Non-pigmented ciliary epithelial cell (primary cell): ENCODE measurements at regions not wholly inside any gene's neighbourhood (a gene's known extent, or its start where the extent isn't known, plus 50 kb on each side); places are given as distances from the start of the nearest gene placed in this dataset.
"Not testable (repeated sequence)": the region's sequence is repeated elsewhere in the genome, so short reads cannot be mapped to it uniquely, and the experiment has no call there.

Source experiments
- DNase-seq: peaks from one replicate; pipeline ENCODE4 v3.0.0-alpha.2; 2010; ENCODE audit warnings: low read depth

DNA sequence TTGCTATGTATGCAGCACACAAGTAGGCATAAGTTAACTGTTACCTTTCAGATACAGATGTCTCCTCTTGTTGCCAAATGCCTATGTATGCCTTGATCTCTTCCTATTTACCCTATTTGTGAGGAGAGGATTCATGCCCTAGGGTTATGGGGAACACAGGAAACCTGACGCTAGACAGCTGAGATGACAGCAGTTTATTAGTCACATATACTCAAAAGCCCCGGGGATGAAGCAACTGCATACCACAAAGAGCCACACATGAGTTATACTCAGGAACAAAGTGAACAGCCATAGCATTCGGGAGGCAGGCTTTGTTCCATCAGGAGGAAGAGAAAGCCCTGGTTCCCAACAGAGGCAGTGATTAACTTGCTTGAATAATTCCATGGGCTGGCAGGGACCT is 1011.7 kb upstream of the PCDH7 start:
- peak; percentile 8 for DNase-seq

DNA sequence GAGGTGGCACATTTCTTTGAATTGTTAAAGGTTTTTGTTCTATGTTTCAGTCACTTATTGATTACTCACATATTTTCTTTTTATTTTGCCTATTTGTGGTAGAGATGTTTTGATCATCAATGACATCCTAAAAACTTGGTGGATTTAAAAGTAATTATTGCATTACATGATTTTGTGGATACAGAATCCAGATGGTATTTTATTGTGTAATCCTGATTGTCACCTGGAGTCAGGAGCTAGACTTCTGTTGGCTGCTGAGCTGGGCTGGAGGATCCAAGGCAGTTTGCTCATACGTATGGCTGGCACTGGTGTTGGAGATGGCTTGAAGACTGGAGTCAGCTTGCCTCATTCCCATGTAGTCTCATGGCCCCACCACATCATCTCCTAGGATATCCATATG is 1009.6 kb upstream of the PCDH7 start:
- no peak for DNase-seq

DNA sequence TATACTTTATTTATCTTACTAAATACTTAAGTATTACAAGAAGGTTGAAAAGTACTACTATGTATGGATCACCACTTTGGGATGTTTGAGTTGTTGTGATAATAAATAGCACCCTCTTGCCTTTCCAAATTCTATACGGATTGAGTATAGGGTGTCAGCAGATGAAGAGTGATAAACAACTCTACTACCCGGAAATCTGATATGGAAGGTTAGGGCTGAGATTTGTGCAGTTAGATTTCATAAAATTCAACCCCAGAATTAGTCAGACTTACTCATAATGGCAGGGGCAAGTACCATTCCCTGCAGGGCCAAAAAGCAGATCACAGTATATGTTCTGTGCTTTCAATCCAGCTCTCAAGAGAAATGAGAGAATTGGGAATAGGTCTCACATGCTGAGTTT is 1008.9 kb upstream of the PCDH7 start:
- DNase-seq: no peak

DNA sequence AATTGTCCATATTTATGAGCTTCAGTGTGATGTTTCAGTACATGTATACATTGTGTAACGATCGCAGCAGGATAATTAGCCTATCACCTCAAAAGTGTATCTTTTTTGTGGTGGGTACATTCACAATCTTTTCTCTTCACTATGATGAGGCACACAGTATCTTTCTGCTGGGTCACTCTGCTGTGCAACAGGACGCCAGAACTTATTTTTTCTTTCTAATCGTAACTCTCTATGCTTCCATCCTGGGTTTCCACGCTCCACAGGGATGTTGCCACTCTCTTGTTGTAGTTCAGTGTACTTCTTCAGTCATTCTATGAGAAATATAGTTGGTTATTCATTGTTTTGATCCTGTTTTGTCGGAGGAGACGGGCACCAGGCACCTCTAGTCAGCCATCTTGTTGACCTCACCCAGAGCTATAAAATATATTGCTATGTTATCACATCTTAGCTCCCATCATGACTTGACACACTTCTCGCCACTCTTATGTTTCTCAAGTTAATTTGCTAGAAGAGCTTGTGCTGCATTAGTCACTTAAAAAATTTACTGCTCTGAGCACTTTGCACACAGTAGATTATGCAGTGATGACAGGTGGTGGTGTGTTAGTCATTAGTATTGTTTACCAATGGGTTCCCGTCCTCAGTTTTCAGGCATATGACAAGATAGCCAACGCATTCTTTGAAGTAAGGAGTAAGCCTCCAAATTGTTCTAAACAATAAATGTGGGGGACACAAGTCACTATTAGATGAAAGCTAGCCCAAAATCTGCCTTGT is 1002.7 kb upstream of the PCDH7 start:
- no peak for DNase-seq

DNA sequence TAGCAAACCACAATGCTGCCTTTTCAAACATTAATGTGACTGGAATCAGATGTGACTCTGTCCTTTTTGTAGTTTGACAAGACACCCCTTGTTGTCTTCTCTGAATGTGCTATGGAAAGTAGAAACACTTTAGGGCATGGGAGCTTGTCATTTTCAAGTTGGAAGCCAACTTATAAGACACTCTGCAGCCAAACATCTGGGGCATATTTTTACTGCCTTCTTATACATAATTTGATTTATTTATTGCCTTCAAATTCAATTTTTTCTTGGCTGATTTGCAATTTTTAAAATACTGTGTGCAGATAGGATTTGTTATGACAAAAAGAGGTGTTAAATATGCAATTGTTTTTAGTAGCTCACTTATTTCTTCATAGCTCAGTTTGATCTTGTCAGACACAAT is 1002.0 kb upstream of the PCDH7 start:
- no peak for DNase-seq

DNA sequence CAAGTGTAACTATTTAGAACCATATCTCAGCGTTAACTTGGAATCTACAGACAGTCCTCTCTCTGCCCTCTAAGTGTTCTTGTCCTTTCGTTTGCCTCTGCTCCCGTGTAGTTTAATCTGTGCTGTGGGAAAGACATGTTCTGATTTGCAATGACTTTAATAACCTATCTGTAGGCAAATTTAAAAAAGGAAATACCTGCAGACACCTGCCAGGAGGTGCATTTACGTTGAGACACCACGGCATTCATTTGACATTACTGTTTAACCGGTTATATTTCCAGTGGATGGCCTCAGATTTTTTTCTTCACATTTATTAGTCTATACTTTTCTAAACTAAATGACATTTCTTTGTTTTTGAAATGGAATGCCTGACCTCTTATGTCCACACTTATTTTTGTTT is 997.9 kb upstream of the PCDH7 start:
- no peak for DNase-seq

DNA sequence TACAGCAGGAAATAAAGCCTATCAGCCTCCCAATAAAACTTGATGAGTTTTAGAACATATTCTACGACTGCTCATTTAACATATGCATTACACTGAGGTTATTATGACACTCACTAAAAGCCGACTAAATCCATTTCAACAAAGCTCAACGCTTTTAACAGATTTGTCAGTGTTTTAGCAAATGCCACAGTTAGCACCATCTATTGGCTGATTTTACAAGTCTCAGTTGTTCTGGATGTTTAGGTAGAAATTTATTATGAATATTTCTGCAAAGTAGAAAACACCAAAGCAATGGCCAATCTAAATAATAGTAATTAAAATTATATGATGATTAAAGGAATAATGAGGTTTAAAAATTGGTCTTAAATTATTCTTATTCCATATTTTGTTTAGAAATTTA is 993.2 kb upstream of the PCDH7 start:
- DNase-seq: no peak

DNA sequence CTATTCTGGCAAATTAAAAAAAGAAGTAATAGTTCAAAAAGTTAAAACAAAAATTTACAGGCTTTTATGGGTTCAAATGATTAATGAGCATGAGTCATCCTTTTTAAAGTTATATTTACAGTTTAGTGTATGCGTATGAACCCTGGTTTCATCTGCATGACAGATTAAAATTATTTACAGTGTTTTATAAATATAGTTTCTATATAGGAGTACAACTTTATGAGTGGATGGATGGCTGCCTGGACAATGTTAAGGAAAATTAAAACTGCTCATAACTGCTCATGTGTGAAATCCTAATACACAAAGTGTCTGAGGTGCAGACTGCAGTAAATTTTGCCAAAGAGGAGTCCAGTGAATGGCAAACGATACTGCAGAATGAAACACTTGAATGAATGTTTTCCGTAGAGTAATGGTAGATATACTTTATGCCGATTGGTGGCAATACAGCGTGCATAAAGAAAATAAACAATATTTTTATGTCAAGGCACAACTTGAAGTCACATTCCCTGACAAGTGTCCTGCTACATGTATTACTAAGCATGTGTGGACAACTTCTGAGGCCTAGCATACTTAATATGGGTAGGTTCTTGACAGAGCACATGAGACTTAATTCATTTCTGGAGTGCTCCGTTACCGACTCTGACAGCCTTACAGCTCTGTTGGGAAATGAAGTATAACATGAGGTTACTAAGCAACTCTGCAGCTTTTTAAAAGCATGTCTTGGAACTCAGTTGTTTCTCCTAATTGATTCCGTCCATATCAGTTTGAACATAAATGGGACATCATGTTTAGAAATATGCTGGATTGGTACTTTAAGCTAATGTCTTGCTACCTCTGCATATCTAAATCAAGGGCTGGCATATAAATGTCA is 985.6 kb upstream of the PCDH7 start:
- no peak for DNase-seq

DNA sequence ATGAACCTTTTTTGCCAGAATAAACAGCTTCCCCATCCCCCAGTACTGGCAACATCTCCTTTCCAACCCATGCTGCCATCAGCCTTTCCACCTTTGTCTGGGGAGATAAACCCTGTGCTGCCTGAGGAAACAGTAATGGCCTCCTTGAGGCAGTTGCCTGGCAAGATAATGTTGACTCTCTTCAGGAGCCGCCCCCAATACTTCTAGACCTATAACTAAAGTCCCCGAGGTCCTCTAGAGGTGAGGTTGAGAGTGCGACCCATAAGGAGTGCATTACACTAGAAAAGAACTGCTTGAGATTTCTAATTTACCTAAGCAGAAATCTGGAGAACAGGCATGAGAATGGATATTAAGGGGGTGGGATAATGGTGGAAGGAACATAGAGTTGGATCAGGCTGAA is 963.2 kb upstream of the PCDH7 start:
- no peak for DNase-seq

DNA sequence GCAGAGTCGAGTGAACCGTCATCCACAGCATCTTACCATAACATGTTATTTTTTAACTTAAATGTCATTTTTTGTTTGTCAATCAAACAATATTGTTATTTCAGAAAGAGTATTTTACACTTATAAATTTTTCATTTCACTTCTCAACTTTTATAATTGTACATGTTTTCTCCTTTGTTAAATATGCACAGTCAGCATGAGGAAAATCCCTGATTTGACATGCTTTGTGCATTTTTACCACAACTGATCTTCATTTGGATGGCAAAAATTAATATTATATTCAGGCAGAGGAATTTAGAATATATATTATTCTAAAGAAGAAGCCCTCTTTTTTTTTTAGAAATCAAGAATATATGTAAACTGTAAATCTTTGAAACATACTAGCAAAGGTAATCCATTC is 958.0 kb upstream of the PCDH7 start:
- DNase-seq: no peak

DNA sequence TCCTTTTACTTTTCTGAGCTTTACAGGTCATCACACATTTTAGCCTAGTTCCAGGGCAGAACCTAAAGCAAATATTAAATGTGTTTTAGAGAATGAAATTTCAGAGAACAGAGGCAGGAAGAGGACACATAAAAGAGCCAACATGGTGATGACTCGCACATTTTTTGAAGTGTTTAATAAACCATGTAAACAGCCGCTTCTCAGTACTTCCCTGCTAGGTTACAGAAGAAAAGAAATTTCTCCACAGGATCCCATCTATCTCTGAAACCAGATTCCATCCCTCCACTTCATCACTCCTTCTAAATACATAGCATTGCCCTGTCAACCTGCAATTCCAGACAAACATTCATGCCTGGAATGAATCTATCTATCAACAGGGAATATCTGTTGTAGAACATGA is 949.5 kb upstream of the PCDH7 start:
- no peak for DNase-seq

DNA sequence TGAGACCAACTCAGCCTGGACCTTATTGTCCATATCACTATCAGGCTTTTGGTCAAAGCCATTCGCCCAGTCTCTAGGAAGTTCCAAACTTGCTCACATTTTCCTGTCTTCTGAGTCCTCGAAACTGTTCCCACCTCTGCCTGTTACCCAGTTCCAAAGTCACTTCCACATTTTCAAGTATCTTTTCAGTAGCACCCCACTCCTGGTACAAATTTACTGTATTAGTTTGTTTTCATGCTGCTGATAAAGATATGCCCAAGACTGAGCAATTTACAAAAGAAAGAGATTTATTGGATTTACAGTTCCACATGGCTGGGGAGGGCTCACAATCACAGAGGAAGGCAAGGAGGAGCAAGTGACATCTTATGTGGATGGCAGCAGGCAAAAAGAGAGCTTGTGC is 932.0 kb upstream of the PCDH7 start:
- DNase-seq: not testable (repeated sequence)

DNA sequence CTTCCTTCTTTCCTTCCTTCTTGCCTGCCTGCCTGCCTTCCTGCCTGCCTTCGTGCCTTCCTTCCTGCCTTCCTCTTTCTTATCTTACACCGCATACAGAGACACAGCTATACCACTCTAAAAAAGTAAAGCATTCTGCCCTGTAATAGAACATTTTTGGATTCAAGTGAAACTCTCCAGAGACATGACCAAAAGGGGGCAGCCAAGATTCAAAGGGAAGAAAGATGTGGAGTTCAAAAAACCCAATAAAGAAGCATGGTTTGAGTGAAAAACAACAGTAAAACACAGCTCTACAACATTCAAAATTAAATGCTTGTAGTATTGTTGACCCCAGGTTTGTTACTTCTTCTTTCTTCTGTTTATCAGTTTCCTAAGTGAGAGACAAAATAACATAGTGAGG is 914.9 kb upstream of the PCDH7 start:
- DNase-seq: no peak

DNA sequence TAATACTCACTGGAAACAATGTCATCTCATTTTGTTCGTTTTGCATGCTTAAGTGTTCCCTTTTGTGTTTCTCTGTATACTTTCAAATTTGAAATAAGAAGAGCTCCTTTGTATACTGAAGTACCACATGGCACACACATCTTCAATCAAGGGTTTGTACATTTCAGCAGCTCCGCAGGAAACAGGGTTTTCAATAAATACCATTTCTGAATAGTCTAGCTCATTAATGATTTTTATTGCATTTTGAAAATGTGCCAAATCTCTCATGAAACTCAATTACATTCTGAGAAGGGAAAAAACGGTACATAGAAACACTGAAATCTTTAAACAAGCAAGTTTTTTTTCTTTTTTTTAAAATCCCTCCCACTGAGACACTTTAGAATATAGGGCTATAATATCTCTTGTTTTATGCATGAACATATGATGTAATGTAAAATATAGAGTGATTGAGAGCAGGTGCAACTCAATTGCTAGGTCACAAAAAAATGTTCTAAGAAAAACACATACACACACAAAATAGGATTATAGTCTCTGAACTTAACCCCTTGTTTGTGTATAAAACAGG is 914.2 kb upstream of the PCDH7 start:
- no peak for DNase-seq

DNA sequence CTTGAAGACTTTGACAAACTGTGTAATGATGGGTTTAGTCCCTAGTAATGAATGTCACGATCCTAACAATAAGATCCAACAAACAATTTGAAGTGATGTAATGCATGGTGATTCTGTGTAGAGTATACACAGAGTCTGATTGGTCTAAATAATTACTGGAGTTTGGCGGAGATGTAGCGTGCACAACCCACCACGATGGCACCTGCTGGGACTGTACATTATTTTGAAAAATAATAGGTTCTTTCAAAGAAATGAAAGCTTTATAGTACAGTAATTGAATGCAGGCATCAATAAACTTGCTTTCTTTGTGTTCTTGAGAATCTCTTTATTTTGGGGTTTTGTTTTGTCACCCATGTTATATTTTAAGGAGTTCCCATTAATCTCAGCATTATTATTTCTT is 902.2 kb upstream of the PCDH7 start:
- DNase-seq: no peak

DNA sequence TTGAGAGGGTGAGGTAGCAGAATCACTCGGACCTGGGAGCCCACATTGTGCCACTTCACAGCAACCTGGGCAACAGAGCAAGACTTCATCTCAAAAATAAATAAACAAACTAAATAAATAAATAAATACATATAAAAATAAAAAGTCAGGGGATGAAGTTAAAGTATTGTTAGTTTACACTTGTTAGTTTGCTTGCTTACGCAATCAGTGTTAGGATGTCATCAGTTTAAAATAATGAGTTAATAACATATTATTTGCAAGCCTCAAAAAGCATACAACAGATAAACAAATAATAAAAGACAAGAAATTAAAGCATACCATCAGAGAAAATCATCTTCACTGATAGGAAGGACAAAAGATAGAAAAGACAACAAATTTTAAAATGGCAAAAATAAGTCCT is 891.1 kb upstream of the PCDH7 start:
- no peak for DNase-seq

DNA sequence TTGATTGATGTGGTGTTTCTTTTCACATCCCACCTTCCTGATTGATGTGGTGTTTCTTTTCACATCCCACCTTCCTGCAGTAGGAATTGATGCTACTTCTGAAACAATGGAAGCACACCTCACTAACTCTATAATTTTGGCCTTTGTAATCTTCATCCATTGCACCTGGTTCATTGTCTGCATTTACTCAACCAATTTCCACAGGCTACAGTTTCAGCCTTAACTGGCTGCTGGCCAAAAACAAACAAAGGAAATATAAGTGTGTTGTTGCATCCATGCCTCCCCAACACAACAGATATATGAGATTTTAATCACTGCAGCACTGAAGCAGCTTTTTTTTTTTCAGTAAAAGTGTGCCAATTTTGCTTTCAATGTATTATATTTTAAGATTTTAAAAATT is 867.6 kb upstream of the PCDH7 start:
- DNase-seq: no peak

DNA sequence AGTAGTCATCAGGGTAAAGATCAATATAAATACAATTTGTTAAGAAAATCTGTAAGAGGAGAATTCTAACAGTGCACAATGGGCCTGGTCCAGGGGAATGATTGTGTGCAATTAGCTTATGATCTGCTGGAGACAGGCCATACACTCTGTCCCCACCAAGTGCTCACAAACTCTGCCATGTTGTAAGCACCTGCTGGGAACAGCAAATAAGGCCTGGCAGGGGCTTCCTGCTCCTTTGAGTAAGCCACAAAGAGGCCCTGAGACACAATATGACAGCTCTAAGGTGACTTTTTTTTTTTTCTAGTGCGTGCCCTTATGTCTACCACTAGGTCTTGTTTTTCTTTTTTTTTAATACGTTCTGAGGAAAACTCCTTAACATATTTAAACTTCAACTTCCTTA is 866.3 kb upstream of the PCDH7 start:
- DNase-seq: no peak

DNA sequence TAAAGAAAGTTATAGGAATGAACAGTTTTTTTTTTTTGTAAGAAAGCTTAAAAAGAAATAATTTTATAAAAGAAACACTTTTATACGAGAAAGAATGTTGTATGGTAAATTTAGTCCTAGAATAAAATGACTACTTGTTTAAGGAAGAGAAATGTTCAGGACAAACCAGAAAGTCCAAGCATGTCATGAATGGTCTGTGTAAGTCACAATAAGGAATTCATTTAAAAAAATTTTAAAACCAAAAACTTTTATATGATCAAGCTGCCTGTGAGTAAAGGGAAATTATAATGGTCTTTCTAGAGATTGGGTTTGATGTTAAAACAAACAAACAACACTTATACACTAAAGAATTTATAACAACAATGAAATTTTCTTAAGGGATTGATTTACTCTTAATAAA is 858.9 kb upstream of the PCDH7 start:
- no peak for DNase-seq

DNA sequence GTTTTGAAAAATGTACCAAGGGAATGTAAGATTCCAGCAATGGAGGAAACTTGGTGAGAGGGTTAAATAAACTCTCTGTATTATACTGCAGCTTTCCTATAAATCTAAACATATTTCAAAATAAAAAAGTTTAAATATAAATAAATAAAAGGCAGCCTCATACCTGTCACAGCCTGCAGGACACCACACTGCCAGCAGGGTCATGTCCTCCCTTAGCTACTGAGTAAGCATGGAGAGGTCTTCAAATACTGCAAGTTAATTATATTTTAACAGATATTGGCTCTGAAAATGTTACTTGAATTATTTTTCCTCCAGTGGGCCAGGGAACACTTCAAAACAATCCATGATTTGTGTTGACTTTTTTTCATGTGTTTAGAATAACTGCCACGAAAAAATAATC is 852.8 kb upstream of the PCDH7 start:
- no peak for DNase-seq

DNA sequence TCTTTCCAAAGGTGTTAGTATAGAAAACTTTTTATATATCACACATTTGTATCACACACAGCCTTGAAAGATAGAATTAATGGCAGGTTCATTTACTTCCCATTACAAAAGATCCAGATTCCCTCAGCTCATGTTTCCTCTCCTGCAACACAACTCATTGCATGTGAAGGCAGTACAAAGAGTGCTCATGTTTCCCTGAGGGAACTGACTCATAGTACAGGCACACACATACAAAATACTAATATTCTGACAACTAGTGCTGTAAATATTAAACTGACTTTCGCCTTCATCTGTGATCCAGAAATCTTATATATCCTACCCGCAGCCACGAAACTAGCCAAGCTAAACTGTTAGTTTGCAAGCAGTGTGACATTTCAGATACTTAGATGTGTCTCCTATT is 819.8 kb upstream of the PCDH7 start:
- DNase-seq: no peak

DNA sequence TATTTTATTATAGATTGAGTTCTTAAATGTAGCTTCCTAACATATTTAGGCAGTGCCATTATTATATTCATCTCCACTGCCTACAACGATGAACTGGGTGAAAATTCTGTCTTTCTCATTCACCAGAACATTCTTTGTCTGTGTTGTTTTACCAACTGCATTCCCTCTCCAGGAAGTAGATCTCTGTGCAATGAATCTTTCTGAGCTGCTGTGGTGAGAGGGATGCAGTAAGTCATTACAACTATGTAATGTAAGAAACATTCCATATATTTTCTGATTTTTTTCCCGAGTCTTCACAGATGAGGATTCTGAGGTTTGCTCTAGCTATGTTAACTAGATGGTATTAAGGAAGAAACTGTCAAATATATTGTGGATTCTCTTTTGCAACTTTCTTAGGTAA is 811.9 kb upstream of the PCDH7 start:
- DNase-seq: peak; percentile 9

DNA sequence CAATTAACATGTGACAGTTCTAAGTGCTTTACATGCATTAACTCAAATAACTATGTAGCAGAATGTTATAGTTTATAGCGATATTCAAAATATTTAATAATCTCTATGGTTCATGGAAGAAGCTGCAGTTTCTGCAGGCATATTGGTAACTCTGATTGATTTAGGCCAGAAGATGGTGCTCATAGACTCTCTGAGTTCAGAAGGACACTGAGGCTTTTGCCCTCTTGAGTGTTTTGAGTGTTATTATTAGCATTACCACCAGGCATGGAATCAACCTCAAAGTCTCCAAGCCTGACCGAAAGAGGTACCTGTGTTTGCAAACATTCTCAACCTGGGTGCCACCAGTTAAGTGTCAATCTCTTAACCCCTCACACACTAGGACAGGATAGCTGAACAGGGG is 792.3 kb upstream of the PCDH7 start:
- DNase-seq: no peak
